ENCODE measurements at regions not wholly inside any gene's neighbourhood (a gene's known extent, or its start where the extent isn't known, plus 50 kb on each side); places are given as distances from the start of the nearest gene placed in this dataset.
"Not testable (repeated sequence)": the region's sequence is repeated elsewhere in the genome, so short reads cannot be mapped to it uniquely, and the experiment has no call there.

- DNase-seq (ENCODE audit: low read depth, low spot score): no peak
Measured at GRCh38 chr4:127249066-127249766, 383.5 kb upstream of the INTU start.

- no peak for DNase-seq (ENCODE audit: low read depth, low spot score)
Measured at GRCh38 chr4:127249767-127250108, 383.0 kb upstream of the INTU start.

- DNase-seq (ENCODE audit: low read depth, low spot score): no peak
Measured at GRCh38 chr4:127250577-127250976, 382.2 kb upstream of the INTU start.

- DNase-seq (ENCODE audit: low read depth, low spot score): no peak
Measured at GRCh38 chr4:127251423-127251822, 381.3 kb upstream of the INTU start.

- DNase-seq (ENCODE audit: low read depth, low spot score): no peak
Measured at GRCh38 chr4:127256500-127256899, 376.3 kb upstream of the INTU start.

- DNase-seq (ENCODE audit: low read depth, low spot score): peak; percentile 44
Measured at GRCh38 chr4:127261476-127261875, 371.3 kb upstream of the INTU start.

GRCh38 chr4:127268367-127268766 lies 364.4 kb upstream of the INTU start:
- DNase-seq (ENCODE audit: low read depth, low spot score): no peak

GRCh38 chr4:127277023-127277422 lies 355.7 kb upstream of the INTU start:
- DNase-seq (ENCODE audit: low read depth, low spot score): not testable (repeated sequence)

GRCh38 chr4:127284236-127284635 lies 348.5 kb upstream of the INTU start:
- DNase-seq (ENCODE audit: low read depth, low spot score): no peak

GRCh38 chr4:127291316-127291715 lies 341.4 kb upstream of the INTU start:
- DNase-seq (ENCODE audit: low read depth, low spot score): no peak

GRCh38 chr4:127293496-127293895 lies 339.3 kb upstream of the INTU start:
- no peak for DNase-seq (ENCODE audit: low read depth, low spot score)

GRCh38 chr4:127304356-127304755 lies 328.4 kb upstream of the INTU start:
- peak; percentile 85 for DNase-seq (ENCODE audit: low read depth, low spot score)

- no peak for DNase-seq (ENCODE audit: low read depth, low spot score)
Measured at GRCh38 chr4:127307996-127308395, 324.8 kb upstream of the INTU start.

GRCh38 chr4:127309369-127310102 lies 323.2 kb upstream of the INTU start:
- DNase-seq (ENCODE audit: low read depth, low spot score): peak; percentile 57

GRCh38 chr4:127311371-127311770 lies 321.4 kb upstream of the INTU start:
- no peak for DNase-seq (ENCODE audit: low read depth, low spot score)

- no peak for DNase-seq (ENCODE audit: low read depth, low spot score)
Measured at GRCh38 chr4:127311924-127312323, 320.8 kb upstream of the INTU start.

- DNase-seq (ENCODE audit: low read depth, low spot score): no peak
Measured at GRCh38 chr4:127313767-127314166, 319.0 kb upstream of the INTU start.

- no peak for DNase-seq (ENCODE audit: low read depth, low spot score)
Measured at GRCh38 chr4:127327491-127327890, 305.3 kb upstream of the INTU start.

- no peak for DNase-seq (ENCODE audit: low read depth, low spot score)
Measured at GRCh38 chr4:127335073-127335620, 297.6 kb upstream of the INTU start.

GRCh38 chr4:127335732-127336131 lies 297.0 kb upstream of the INTU start:
- DNase-seq (ENCODE audit: low read depth, low spot score): no peak

GRCh38 chr4:127343123-127343522 lies 289.6 kb upstream of the INTU start:
- not testable (repeated sequence) for DNase-seq (ENCODE audit: low read depth, low spot score)

- DNase-seq (ENCODE audit: low read depth, low spot score): no peak
Measured at GRCh38 chr4:127344071-127344470, 288.7 kb upstream of the INTU start.

- DNase-seq (ENCODE audit: low read depth, low spot score): no peak
Measured at GRCh38 chr4:127347936-127348335, 284.8 kb upstream of the INTU start.
